Hepatocyte (in vitro differentiated cells): ENCODE measurements at regions not wholly inside any gene's neighbourhood (a gene's known extent, or its start where the extent isn't known, plus 50 kb on each side); places are given as distances from the start of the nearest gene placed in this dataset.

Source experiments
- EZH2phosphoT487 ChIP-seq: fragments of 200-600 bp; sonication (generic); IDR thresholded peaks from one replicate; pipeline ENCODE4 v1.6.1; 2018; ENCODE audit warnings: antibody characterized with exemption, mild to moderate bottlenecking, low read depth, moderate library complexity; ENCODE audit not compliant: unreplicated experiment, severe bottlenecking
- TF ChIP-seq, protein P1 (sequence below): fragments of 200-600 bp; sonication (generic); IDR thresholded peaks from 2 replicates; pipeline ENCODE4 v1.5.1; 2016; ENCODE audit warnings: antibody characterized with exemption, mild to moderate bottlenecking; ENCODE audit not compliant: poor library complexity

DNA sequence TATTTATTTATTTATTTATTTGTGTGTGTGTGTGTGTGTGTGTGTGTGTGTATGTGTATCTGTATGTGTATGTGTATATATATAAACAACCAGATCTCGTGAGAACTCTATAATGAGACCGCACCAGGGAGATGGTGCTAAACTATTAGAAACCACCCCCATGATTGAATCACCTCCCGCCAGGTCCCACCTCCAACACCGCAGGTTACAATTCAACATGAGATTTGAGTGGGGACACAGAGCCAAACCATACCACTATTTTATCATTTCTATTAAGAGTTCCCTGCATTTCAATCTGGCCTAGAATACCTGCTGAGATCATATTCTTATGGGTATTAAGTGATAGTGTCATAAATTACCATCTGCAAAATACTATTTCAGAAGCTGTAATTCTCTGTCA lies 243.8 kb upstream of the PLEKHG7 start:
- TF ChIP-seq, protein P1, sequence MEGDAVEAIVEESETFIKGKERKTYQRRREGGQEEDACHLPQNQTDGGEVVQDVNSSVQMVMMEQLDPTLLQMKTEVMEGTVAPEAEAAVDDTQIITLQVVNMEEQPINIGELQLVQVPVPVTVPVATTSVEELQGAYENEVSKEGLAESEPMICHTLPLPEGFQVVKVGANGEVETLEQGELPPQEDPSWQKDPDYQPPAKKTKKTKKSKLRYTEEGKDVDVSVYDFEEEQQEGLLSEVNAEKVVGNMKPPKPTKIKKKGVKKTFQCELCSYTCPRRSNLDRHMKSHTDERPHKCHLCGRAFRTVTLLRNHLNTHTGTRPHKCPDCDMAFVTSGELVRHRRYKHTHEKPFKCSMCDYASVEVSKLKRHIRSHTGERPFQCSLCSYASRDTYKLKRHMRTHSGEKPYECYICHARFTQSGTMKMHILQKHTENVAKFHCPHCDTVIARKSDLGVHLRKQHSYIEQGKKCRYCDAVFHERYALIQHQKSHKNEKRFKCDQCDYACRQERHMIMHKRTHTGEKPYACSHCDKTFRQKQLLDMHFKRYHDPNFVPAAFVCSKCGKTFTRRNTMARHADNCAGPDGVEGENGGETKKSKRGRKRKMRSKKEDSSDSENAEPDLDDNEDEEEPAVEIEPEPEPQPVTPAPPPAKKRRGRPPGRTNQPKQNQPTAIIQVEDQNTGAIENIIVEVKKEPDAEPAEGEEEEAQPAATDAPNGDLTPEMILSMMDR = no peak
- no peak for TF ChIP-seq EZH2phosphoT487
